Memory B cell (primary cell): ENCODE measurements at regions not wholly inside any gene's neighbourhood (a gene's known extent, or its start where the extent isn't known, plus 50 kb on each side); places are given as distances from the start of the nearest gene placed in this dataset.

Source experiments
- ATAC-seq: fragments of 150-1000 bp; cut with Tn5 transposase; 2 replicates; pipeline ENCODE4 v1.10.0; 2021; ENCODE audit warnings: low read depth, mild to moderate bottlenecking, moderate library complexity
- DNase-seq, 2 donors: peaks; one replicate each; pipeline ENCODE4 v3.0.0; 2022; ENCODE audit warnings: low spot score in 2 of 2
- H3K27ac Mint-ChIP-seq: one replicate; pipeline ENCODE4 v1.8.0; 2022; ENCODE audit warnings: mild to moderate bottlenecking, moderate library complexity, mixed read lengths
- H3K27me3 Mint-ChIP-seq: one replicate; pipeline ENCODE4 v1.8.0; 2022; ENCODE audit warnings: mixed read lengths
- H3K36me3 Mint-ChIP-seq: one replicate; pipeline ENCODE4 v1.8.0; 2022; ENCODE audit warnings: mild to moderate bottlenecking, mixed read lengths
- H3K4me1 Mint-ChIP-seq: one replicate; pipeline ENCODE4 v1.8.0; 2022; ENCODE audit warnings: mixed read lengths
- H3K4me3 Mint-ChIP-seq: one replicate; pipeline ENCODE4 v1.8.0; 2022; ENCODE audit warnings: mild to moderate bottlenecking, moderate library complexity, mixed read lengths
- H3K9me3 Mint-ChIP-seq: one replicate; pipeline ENCODE4 v1.8.0; 2022; ENCODE audit warnings: mixed read lengths

- ATAC-seq = no peak
- H3K4me3 Mint-ChIP-seq = no peak overlapping the region
Measured at GRCh38 chr4:123579961-123580360, 183.4 kb downstream of the SPRY1 start.

GRCh38 chr4:123580981-123581664 is 184.5 kb downstream of the SPRY1 start:
- Mint-ChIP-seq H3K36me3 (peaks cover 9% of the 10 kb centered on the region), H3K4me1 (no peaks in the 10 kb centered on the region), H3K27me3 (peaks cover 3% of the 10 kb centered on the region), H3K9me3 (peaks cover 6% of the 10 kb centered on the region), H3K4me3 (no peak overlapping the region), H3K27ac (no peak overlapping the region)
- ATAC-seq = no peak
- no peak for DNase-seq

More at GRCh38 chr4:123579961-123580360, 183.4 kb downstream of the SPRY1 start:
- DNase-seq = no peak
- Mint-ChIP-seq H3K27me3 (peaks cover 3% of the 10 kb centered on the region), H3K4me1 (no peaks in the 10 kb centered on the region), H3K27ac (no peak overlapping the region), H3K36me3 (peaks cover 9% of the 10 kb centered on the region), H3K9me3 (peaks cover 6% of the 10 kb centered on the region)

- Mint-ChIP-seq H3K27ac (no peak overlapping the region), H3K4me1 (no peaks in the 10 kb centered on the region), H3K27me3 (peaks cover 3% of the 10 kb centered on the region), H3K36me3 (peaks cover 9% of the 10 kb centered on the region), H3K4me3 (no peak overlapping the region), H3K9me3 (peaks cover 6% of the 10 kb centered on the region)
- no peak for ATAC-seq
- DNase-seq = no peak
Measured at GRCh38 chr4:123581802-123582201, 185.2 kb downstream of the SPRY1 start.

- no peak for DNase-seq
- H3K4me1 Mint-ChIP-seq = no peaks in the 10 kb centered on the region
- ATAC-seq = no peak
- peaks cover 6% of the 10 kb centered on the region for H3K9me3 Mint-ChIP-seq
- H3K27me3 Mint-ChIP-seq = peaks cover 3% of the 10 kb centered on the region
- H3K4me3 Mint-ChIP-seq = no peak overlapping the region
- H3K27ac Mint-ChIP-seq = no peak overlapping the region
- H3K36me3 Mint-ChIP-seq = peaks cover 9% of the 10 kb centered on the region
Measured at GRCh38 chr4:123583043-123583442, 186.4 kb downstream of the SPRY1 start.

- no peak for ATAC-seq
- H3K4me1 Mint-ChIP-seq = peaks cover 3% of the 10 kb centered on the region
Measured at GRCh38 chr4:123585111-123585510, 188.5 kb downstream of the SPRY1 start.

GRCh38 chr4:123587983-123588494 is 191.4 kb downstream of the SPRY1 start:
- H3K27me3 Mint-ChIP-seq = no peaks in the 10 kb centered on the region
- no peaks in the 10 kb centered on the region for H3K36me3 Mint-ChIP-seq
- DNase-seq (no peak), ATAC-seq (no peak)
- no peak overlapping the region for H3K4me3 Mint-ChIP-seq
- peaks cover 3% of the 10 kb centered on the region for H3K4me1 Mint-ChIP-seq
- no peak overlapping the region for H3K27ac Mint-ChIP-seq
- H3K9me3 Mint-ChIP-seq = no peaks in the 10 kb centered on the region

More at GRCh38 chr4:123585111-123585510, 188.5 kb downstream of the SPRY1 start:
- Mint-ChIP-seq H3K36me3 (peaks cover 9% of the 10 kb centered on the region), H3K9me3 (peaks cover 6% of the 10 kb centered on the region), H3K27me3 (peaks cover 3% of the 10 kb centered on the region), H3K27ac (no peak overlapping the region), H3K4me3 (no peak overlapping the region)
- no peak for DNase-seq

- ATAC-seq (no peak), DNase-seq (no peak)
- Mint-ChIP-seq H3K4me3 (no peak overlapping the region), H3K27ac (no peak overlapping the region), H3K27me3 (no peaks in the 10 kb centered on the region), H3K4me1 (peaks cover 3% of the 10 kb centered on the region), H3K36me3 (no peaks in the 10 kb centered on the region), H3K9me3 (no peaks in the 10 kb centered on the region)
Measured at GRCh38 chr4:123588631-123589241, 192.1 kb downstream of the SPRY1 start.

GRCh38 chr4:123589301-123589700 is 192.7 kb downstream of the SPRY1 start:
- peaks cover 3% of the 10 kb centered on the region for H3K4me1 Mint-ChIP-seq

GRCh38 chr4:123591875-123592274 is 195.3 kb downstream of the SPRY1 start:
- Mint-ChIP-seq H3K27ac (no peak overlapping the region), H3K36me3 (no peaks in the 10 kb centered on the region), H3K4me1 (peaks cover 3% of the 10 kb centered on the region), H3K27me3 (no peaks in the 10 kb centered on the region), H3K9me3 (no peaks in the 10 kb centered on the region), H3K4me3 (no peak overlapping the region)
- DNase-seq (no peak), ATAC-seq (no peak)

More at GRCh38 chr4:123589301-123589700, 192.7 kb downstream of the SPRY1 start:
- DNase-seq (no peak), ATAC-seq (no peak)
- H3K27me3 Mint-ChIP-seq = no peaks in the 10 kb centered on the region
- H3K9me3 Mint-ChIP-seq = no peaks in the 10 kb centered on the region
- no peak overlapping the region for H3K27ac Mint-ChIP-seq
- H3K4me3 Mint-ChIP-seq = no peak overlapping the region
- no peaks in the 10 kb centered on the region for H3K36me3 Mint-ChIP-seq

GRCh38 chr4:123593655-123594054 is 197.1 kb downstream of the SPRY1 start:
- Mint-ChIP-seq H3K4me3 (no peak overlapping the region), H3K27me3 (no peaks in the 10 kb centered on the region), H3K36me3 (no peaks in the 10 kb centered on the region), H3K27ac (no peak overlapping the region), H3K4me1 (peaks cover 2% of the 10 kb centered on the region), H3K9me3 (no peaks in the 10 kb centered on the region)
- no peak for DNase-seq
- ATAC-seq = no peak

GRCh38 chr4:123596805-123597204 is 200.2 kb downstream of the SPRY1 start:
- Mint-ChIP-seq H3K9me3 (no peaks in the 10 kb centered on the region), H3K4me3 (no peak overlapping the region), H3K4me1 (peaks cover 11% of the 10 kb centered on the region), H3K27ac (no peak overlapping the region), H3K36me3 (no peaks in the 10 kb centered on the region), H3K27me3 (no peaks in the 10 kb centered on the region)
- DNase-seq (no peak), ATAC-seq (no peak)

GRCh38 chr4:123597586-123597985 is 201.0 kb downstream of the SPRY1 start:
- Mint-ChIP-seq H3K27me3 (no peaks in the 10 kb centered on the region), H3K9me3 (no peaks in the 10 kb centered on the region), H3K4me1 (peaks cover 11% of the 10 kb centered on the region), H3K36me3 (no peaks in the 10 kb centered on the region), H3K27ac (no peak overlapping the region), H3K4me3 (no peak overlapping the region)
- no peak for ATAC-seq
- DNase-seq = no peak

- Mint-ChIP-seq H3K27ac (no peak overlapping the region), H3K4me1 (peaks cover 11% of the 10 kb centered on the region), H3K36me3 (no peaks in the 10 kb centered on the region), H3K9me3 (no peaks in the 10 kb centered on the region), H3K4me3 (no peak overlapping the region), H3K27me3 (no peaks in the 10 kb centered on the region)
- ATAC-seq = no peak
- DNase-seq = no peak
Measured at GRCh38 chr4:123598331-123598730, 201.7 kb downstream of the SPRY1 start.

GRCh38 chr4:123599061-123599919 is 202.7 kb downstream of the SPRY1 start:
- no peaks in the 10 kb centered on the region for H3K36me3 Mint-ChIP-seq
- no peak overlapping the region for H3K27ac Mint-ChIP-seq
- no peaks in the 10 kb centered on the region for H3K9me3 Mint-ChIP-seq
- H3K4me1 Mint-ChIP-seq = peaks cover 11% of the 10 kb centered on the region
- no peaks in the 10 kb centered on the region for H3K27me3 Mint-ChIP-seq
- ATAC-seq (no peak), DNase-seq (no peak)
- no peak overlapping the region for H3K4me3 Mint-ChIP-seq
